Dermis microvascular lymphatic vessel endothelial cell (primary cell): ENCODE measurements at regions not wholly inside any gene's neighbourhood (a gene's known extent, or its start where the extent isn't known, plus 50 kb on each side); places are given as distances from the start of the nearest gene placed in this dataset.
A peak's percentile ranks its signal among the peaks of the same experiment; 100 is the strongest.

Source experiments
- DNase-seq, 2 donors: peaks; one replicate each; pipeline versions ENCODE4 v3.0.0 to v3.0.0-alpha.2; 2010; ENCODE audit warnings: low read depth in 2 of 2

DNA sequence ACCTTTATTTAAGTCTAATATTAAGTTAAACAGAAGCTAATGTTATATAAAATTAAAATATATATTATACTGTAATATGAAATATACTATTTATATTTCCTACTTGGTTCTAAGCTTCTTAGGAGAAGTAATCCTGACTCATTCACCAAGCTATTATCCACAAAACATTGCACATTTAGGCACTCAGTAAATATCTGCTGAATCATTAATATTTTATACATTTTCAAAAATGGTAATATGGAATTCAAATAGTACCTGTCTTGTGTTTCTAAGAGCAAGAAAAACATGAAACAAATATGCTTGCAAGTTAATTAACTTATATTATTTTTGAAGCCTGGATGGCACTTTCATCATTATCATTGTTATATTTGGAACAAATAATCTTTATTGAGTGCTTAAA lies 153.0 kb upstream of the CNTN4 start:
- DNase-seq = no peak

- DNase-seq = no peak
Observed at GRCh38 chr3:1953536-1953935, 145.1 kb upstream of the CNTN4 start.

DNA sequence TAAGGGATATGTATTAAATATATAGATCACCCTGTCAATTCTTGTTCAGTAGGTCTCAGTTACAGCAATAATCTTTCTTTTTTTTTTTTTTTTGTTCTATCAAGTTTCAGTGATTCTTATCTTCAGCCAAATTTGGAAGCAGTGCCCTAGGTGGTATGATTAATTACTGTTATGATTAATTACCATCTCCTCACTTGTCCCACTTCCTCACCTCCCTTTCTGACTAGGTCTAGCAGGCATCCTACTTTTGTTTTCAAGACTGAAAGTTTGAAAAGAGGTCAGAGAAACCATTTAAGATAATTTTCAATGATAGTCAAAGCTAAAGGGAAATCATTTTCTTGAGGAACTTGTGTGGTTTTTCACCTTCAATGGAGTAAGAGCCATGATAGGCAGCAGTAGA lies 144.0 kb upstream of the CNTN4 start:
- no peak for DNase-seq

DNA sequence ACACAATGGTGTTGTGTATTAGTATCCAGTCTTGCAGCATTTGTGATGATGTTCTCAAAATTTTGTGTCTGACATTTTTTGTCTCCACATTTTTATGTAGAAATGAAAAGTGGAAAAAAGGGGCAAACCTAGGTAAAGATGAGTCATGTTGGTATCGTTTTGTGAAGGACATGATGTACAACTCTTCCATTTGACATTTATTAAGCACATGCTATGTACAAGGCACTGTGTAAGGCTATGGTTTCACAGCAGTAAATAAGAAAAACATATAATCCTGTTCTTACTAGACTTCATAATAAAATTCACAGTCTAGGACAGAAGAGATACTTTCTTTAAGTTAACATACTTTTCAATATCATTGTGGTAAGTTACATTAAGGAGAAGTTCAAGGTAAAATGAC lies 143.5 kb upstream of the CNTN4 start:
- no peak for DNase-seq

DNA sequence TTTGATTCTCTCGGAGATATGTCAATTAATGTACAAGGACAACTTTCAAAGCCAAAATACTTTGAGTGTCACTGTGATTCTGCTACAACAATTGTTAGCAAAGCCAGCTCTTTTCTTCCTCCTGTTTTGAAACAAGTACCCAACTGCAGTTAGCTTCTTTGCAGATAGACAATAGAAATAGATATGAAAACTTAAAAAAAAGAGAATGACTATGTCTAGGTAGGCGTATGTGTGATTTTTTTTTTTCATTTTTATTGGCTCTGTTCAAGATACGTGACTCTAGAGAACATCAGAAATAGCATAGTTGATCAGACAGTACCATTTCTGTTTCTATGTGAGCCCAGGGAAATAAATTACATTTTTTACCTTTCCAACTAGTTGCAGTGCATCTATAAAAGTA lies 142.9 kb upstream of the CNTN4 start:
- no peak for DNase-seq

DNA sequence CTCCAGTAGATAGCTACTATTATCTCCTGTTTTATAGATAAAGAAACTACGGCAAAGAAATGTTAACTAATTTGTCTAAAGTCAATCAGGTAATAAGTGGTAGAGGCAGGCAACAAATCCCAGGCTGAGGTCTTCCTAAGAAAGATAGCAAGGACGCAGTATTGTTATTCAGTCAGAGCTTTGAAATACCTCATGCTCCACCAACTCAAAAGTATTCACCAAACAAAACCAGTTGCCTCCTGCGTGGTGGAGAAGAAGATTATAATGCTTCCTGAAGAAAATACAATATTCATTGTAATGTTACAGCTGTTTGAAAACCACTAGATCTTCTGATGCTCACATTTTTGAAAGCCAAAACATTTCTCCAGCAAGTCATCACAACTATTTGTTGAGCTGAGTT lies 138.2 kb upstream of the CNTN4 start:
- DNase-seq = no peak

GRCh38 chr3:1962396-1963088 lies 136.1 kb upstream of the CNTN4 start:
- no peak for DNase-seq

GRCh38 chr3:1963896-1964295 lies 134.8 kb upstream of the CNTN4 start:
- DNase-seq = no peak

DNA sequence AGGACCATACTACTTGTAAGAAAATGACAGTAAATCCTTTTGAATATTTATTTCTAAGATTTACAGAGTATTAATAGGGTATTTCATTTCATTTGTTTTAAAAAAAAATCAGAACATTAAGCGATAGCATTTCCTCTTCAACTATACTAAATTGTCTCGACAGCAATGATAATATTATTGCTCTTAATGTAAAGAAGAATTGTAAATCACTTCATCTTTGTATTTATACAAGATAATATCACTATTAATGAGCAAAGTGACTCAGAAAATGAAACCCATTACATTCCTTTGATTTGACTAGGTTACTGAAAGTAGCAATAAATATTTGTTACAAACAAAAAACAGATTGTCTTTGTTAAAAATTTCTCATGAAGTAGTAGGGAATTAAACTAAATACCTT lies 131.1 kb upstream of the CNTN4 start:
- no peak for DNase-seq

DNA sequence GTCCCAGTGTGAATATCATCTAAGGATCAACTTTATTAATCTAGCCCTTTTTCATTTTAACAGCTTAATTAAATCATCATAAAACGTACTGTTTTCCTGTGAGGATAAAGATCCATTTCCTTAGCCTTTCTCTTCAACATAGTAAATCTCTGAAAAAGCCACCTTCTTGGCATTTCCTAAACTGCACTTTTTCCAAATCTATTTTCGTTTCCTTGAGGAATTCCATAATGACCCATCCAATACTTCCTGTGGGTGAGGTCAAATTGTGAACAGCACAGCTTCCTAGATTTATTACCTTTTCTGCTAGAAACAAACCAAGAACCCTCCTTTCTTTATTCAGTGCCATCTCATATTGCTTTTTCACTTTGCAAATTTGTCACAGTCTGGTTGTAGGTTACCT lies 129.4 kb upstream of the CNTN4 start:
- peak in 1 of 2 donors; percentile 26 for DNase-seq

GRCh38 chr3:1971780-1972179 lies 126.9 kb upstream of the CNTN4 start:
- peak; percentile 63 to 88 for DNase-seq

DNA sequence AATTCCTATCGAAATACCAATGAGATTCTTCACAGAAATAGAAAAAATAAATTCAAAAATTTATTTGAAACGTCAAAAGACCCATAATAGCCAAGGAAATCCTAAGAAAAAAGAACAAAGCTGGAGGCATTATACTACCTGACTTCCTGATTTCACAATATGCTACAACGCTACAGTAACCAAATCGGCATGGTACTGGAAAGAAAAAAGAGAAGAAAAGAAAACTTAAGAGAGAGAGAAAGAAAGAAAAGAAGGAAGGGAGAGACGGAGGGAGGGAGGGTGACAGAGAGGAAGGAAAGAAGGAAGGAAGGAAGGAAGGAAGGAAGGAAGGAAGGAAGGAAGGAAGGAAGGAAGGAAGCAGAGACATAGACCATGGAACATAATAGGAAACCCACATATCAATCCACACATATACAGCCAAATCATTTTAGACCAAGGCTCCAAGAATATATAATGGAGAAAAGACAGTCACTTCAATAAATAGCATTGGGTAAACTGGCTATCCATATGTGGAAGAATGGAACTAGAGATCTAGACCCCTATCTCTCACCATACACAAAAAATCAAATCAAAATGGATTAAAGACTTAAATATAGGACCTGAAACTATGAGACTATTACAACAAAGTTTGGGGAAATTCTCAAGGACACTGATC lies 118.6 kb upstream of the CNTN4 start:
- no peak for DNase-seq

- DNase-seq = peak; percentile 15 to 61
Observed at GRCh38 chr3:1987980-1988379, 110.7 kb upstream of the CNTN4 start.

GRCh38 chr3:1998739-1999138 lies 99.9 kb upstream of the CNTN4 start:
- no peak for DNase-seq

GRCh38 chr3:2001306-2002108 lies 97.2 kb upstream of the CNTN4 start:
- no peak for DNase-seq

GRCh38 chr3:2023959-2024358 lies 74.7 kb upstream of the CNTN4 start:
- DNase-seq = no peak

- DNase-seq = no peak
Observed at GRCh38 chr3:2024713-2025112, 74.0 kb upstream of the CNTN4 start.

DNA sequence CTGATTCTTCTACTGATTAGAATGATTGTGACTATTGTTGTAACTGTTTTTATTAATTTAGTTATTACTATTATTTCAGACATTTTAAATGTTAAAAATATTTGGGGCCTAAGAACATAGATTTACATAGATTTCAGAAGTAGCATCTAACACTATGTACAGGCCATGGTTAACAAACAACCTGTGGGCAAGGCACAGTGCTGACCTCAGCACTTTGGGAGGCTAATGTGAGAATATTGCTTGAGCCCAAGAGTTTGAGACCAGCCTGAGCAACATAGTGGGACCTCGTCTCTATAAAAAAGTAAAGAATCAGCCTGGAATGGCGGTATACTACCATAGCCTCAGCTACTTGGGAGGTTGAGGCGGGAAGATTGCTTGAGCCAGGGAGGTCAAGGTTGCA lies 69.1 kb upstream of the CNTN4 start:
- DNase-seq = no peak

GRCh38 chr3:2036076-2036475 lies 62.6 kb upstream of the CNTN4 start:
- no peak for DNase-seq

- no peak for DNase-seq
Observed at GRCh38 chr3:2041931-2042330, 56.7 kb upstream of the CNTN4 start.
